Right lobe of liver (tissue), 4 donors: ENCODE measurements at regions not wholly inside any gene's neighbourhood (a gene's known extent, or its start where the extent isn't known, plus 50 kb on each side); places are given as distances from the start of the nearest gene placed in this dataset.

ENCODE experiments used
- POLR2A ChIP-seq: fragments of 450-650 bp; IDR thresholded peaks from one replicate; pipeline ENCODE4 v1.6.1; 2017; ENCODE audit warnings: antibody characterized with exemption, mild to moderate bottlenecking
- TF ChIP-seq, protein P1 (sequence below), 4 donors: fragments of 200-600 bp in 3 of 4; fragments of 450-650 bp in 1 of 4; IDR thresholded peaks; one replicate each; pipeline versions ENCODE4 v1.5.1 to v1.8.0; 2016 to 2022; ENCODE audit warnings: antibody characterized with exemption in 4 of 4, mild to moderate bottlenecking in 2 of 4
- donor health status: DM: no; HTN: no; CAD: no.
- donor health status: DM: no; HTN: no; CAD: no.
- donor health status: DM: no; HTN: yes; CAD: no.

DNA sequence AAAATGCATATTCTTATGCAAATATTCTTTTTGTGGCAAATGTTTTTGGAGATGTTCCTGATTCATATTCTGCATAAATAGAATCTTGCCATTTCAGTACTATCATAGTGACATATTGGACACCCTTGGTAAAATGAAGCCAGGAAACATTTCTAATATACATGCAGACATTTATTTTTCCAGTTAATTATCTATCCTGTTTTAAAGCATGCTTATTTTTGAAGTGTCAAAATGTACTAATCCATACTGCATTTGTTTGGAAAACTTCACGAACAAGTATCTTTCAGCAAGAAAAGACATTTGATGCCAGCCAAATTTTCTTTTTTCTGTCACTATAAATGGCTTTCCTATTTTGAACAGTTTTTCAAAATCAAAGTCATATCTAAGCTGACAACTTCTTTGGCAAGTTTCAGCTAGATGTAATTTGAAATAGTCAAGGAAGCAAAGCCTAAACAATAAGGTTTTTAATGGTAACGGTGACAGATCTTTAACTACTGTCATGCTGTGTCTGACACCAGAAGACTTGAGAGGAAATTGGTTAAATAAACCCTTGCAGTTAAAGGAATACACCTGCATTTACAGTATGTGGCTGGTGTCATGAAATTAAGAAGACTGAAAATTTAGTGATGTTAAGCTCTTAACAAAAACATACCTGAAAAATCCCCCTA lies 284.3 kb downstream of the TLE1 start:
- no peak for TF ChIP-seq POLR2A
- TF ChIP-seq, protein P1, sequence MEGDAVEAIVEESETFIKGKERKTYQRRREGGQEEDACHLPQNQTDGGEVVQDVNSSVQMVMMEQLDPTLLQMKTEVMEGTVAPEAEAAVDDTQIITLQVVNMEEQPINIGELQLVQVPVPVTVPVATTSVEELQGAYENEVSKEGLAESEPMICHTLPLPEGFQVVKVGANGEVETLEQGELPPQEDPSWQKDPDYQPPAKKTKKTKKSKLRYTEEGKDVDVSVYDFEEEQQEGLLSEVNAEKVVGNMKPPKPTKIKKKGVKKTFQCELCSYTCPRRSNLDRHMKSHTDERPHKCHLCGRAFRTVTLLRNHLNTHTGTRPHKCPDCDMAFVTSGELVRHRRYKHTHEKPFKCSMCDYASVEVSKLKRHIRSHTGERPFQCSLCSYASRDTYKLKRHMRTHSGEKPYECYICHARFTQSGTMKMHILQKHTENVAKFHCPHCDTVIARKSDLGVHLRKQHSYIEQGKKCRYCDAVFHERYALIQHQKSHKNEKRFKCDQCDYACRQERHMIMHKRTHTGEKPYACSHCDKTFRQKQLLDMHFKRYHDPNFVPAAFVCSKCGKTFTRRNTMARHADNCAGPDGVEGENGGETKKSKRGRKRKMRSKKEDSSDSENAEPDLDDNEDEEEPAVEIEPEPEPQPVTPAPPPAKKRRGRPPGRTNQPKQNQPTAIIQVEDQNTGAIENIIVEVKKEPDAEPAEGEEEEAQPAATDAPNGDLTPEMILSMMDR (IDR thresholded peaks at IDR 0.05) = no peak
